Kidney epithelial cell (primary cell): ENCODE measurements at regions not wholly inside any gene's neighbourhood (a gene's known extent, or its start where the extent isn't known, plus 50 kb on each side); places are given as distances from the start of the nearest gene placed in this dataset.
"Not testable (repeated sequence)": the region's sequence is repeated elsewhere in the genome, so short reads cannot be mapped to it uniquely, and the experiment has no call there.

ENCODE experiments used
- DNase-seq: peaks from one replicate; pipeline ENCODE4 v3.0.0-alpha.2; 2010; ENCODE audit warnings: low read depth
- H3K27me3 ChIP-seq: 2 replicates; pipeline ENCODE4 v1.6.0; 2011; ENCODE audit warnings: low read length; ENCODE audit not compliant: control insufficient read depth, insufficient read depth
- H3K36me3 ChIP-seq: 2 replicates; pipeline ENCODE4 v1.5.1; 2011; ENCODE audit warnings: low read length; ENCODE audit not compliant: control insufficient read depth, insufficient read depth
- H3K4me3 ChIP-seq: 2 replicates; pipeline ENCODE4 v1.5.1; 2011; ENCODE audit warnings: low read depth, mild to moderate bottlenecking, control low read depth, low read length
- TF ChIP-seq, protein P1 (sequence below): IDR thresholded peaks from 2 replicates; pipeline ENCODE4 v1.5.1; 2011; ENCODE audit warnings: mild to moderate bottlenecking, moderate library complexity, low read length, control low read depth, inconsistent platforms; ENCODE audit not compliant: insufficient read depth, poor library complexity, severe bottlenecking

DNA sequence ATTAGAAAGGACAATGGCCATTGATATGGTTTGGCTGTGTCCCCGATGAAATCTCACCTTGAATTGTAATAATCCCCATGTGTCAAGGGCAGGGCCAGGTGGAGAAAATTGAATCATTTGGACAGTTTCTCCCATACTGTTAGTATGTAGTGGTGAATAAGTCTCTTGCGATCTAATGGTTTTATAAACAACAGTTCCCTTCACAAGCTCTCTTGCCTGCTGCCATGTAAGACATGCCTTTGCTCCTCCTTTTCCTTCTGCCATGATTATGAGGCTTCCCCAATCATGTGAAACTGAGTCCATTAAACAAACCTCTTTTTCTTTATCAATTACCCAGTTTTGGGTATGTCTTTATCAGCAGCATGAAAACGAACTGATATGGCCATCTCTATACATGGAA, 302.7 kb downstream of the SFMBT2 start:
- DNase-seq, result no peak
- no peak overlapping the region for H3K4me3 ChIP-seq
- H3K36me3 ChIP-seq, result no peaks in the 10 kb centered on the region
- no peaks in the 10 kb centered on the region for H3K27me3 ChIP-seq
- TF ChIP-seq, protein P1, sequence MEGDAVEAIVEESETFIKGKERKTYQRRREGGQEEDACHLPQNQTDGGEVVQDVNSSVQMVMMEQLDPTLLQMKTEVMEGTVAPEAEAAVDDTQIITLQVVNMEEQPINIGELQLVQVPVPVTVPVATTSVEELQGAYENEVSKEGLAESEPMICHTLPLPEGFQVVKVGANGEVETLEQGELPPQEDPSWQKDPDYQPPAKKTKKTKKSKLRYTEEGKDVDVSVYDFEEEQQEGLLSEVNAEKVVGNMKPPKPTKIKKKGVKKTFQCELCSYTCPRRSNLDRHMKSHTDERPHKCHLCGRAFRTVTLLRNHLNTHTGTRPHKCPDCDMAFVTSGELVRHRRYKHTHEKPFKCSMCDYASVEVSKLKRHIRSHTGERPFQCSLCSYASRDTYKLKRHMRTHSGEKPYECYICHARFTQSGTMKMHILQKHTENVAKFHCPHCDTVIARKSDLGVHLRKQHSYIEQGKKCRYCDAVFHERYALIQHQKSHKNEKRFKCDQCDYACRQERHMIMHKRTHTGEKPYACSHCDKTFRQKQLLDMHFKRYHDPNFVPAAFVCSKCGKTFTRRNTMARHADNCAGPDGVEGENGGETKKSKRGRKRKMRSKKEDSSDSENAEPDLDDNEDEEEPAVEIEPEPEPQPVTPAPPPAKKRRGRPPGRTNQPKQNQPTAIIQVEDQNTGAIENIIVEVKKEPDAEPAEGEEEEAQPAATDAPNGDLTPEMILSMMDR, result no peak

DNA sequence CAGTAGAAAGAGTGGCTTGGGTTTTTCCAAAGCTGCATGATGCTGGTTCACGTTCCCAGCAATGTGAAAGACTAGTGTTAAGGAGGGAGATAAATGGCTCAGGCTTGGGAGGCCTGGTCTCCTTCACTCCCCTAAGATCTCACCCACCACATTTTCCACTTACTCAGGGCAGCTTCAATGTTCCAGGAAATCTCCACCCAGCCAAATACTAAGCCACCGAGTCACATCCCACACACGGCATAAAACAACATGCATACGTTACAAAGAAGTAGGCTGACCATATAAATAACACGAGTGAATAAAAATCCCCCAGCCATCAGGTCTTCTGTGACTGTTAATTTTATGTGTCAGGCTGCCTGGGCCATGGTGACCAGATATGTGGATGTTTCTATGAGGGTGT, 303.5 kb downstream of the SFMBT2 start:
- DNase-seq, result no peak

DNA sequence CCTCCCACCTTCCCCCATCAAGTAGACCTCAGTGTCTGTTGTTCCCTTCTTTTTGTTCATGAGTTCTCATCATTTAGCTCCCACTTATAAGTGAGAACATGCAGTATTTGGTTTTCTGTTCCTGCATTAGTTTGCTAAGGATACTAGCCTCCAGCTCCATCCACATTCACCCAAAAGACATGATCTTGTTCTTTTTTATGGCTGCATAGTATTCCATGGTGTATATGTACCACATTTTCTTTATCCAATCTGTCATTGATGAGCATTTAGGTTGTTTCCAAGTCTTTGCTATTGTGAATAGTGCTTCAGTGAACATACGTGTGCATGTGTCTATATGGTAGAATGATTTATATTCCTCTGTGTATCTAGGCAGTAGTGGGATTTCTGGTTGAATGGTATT, 306.5 kb downstream of the SFMBT2 start:
- not testable (repeated sequence) for H3K4me3 ChIP-seq, H3K36me3 ChIP-seq, H3K27me3 ChIP-seq, DNase-seq

More for the DNA sequence above, 303.5 kb downstream of the SFMBT2 start:
- Histone ChIP-seq H3K27me3 (no peaks in the 10 kb centered on the region), H3K4me3 (no peak overlapping the region), H3K36me3 (no peaks in the 10 kb centered on the region)
- TF ChIP-seq, protein P1, result no peak

DNA sequence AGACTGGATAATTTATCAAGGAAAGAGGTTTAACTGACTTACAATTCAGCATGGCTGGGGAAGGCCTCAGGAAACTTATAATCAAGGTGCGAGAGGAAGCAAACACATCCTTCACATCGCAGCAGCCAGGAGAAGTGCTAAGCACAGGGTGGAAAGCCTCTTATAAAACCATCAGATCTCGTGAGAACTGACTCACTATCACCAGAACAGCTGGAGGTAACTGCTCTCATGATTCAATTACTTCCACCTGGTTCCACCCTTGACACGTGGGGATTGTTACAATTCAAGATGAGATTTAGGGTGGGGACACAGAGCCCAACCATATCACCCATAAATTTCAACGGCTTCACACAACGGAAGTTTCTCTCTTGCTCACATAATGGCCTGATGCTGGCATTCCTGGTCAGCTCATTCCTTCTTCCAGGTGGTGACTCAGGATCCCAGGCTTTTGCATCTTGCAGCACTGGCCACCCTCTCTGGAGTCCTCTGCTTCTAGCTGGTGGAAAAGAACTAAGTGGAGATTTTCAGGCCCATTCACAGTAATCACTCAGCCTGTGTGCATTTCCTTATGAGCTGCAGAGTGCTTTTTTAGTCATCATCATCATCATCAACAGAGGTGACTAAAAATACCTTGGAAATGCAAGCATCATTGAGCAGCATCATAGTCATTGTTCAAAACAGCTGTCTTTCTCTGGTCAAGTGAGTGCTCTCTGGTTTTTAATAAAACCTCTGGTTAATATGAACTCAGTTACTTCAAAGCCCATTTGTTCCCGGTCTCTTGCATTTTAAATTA, 308.1 kb downstream of the SFMBT2 start:
- Histone ChIP-seq H3K36me3 (no peaks in the 10 kb centered on the region), H3K4me3 (no peak overlapping the region), H3K27me3 (no peaks in the 10 kb centered on the region)
- DNase-seq, result no peak
- TF ChIP-seq, protein P1, result no peak

DNA sequence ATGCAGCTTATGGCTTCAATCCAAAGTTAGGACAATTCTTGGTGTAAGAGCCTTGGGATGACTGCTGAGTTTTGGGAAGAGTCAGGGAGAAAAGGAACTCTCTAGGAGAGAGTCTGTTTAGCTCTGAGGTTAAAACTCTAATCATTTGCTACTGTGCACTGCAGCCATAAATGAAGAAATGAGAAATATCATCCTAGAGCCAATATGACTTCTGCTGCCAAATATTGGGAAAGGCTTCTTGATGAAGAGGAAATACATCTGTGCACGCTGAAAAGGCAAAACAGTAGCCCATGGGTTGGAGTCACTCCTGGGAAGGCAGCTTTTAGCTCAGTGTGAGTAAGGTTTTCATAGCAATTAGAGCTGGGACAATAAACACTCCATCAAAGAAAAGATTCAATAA, 308.8 kb downstream of the SFMBT2 start:
- no peak overlapping the region for H3K4me3 ChIP-seq
- H3K36me3 ChIP-seq, result no peaks in the 10 kb centered on the region
- TF ChIP-seq, protein P1, result no peak
- no peak for DNase-seq
- H3K27me3 ChIP-seq, result no peaks in the 10 kb centered on the region

DNA sequence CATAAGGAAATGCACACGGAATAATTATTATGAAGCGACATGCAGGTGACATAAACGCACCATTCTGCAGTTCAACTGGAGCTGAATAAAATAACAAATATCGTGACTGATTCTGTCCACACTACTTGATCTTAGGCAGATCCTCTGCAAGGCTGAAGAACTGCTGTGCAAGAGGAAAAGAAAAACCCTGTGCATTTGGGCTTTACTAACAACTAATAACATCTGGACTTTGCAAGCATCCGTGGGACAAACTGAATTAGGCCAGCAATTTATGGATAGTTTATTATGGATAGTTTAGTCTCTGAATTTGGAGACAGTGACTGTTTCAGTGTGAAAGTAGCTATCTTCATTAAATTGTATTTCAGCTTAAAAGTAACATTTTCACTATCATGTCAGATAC, 309.4 kb downstream of the SFMBT2 start:
- no peak for DNase-seq
- Histone ChIP-seq H3K4me3 (no peak overlapping the region), H3K36me3 (no peaks in the 10 kb centered on the region), H3K27me3 (no peaks in the 10 kb centered on the region)
- TF ChIP-seq, protein P1, result no peak
